ENCODE measurements at regions not wholly inside any gene's neighbourhood (a gene's known extent, or its start where the extent isn't known, plus 50 kb on each side); places are given as distances from the start of the nearest gene placed in this dataset.

DNA sequence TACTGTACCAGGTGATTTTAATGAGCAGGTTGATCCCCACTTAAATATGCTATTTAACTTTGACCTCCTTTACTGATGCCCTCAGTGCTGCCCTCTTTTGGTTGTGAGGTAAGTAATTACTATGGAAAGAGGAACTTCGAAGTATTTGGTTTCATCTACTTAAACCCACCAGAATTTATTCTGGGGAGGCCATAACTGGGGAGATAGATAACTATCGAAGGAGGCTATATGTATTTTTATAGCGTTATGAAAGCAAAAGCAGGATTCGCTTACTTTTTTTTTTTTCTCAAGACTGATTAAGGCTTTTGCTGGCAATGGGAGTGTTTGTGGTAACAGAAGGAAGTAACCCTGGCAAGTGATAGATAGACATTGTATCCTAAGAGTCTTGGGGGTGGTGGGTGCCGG, 168.9 kb upstream of the CENPW start:
- Histone ChIP-seq H2BK120ac (ENCODE audit: low read depth, low read length) (no peak overlapping the region), H4K5ac (ENCODE audit: low read length) (no peak overlapping the region), H3K27ac (ENCODE audit: low read depth, low read length) (no peak overlapping the region), H3K23ac (ENCODE audit: low read length) (no peak overlapping the region), H2BK15ac (replicated peaks; ENCODE audit: low read depth) (no peak overlapping the region), H3K9ac (ENCODE audit: low read length) (no peak overlapping the region), H4K8ac (ENCODE audit: low read depth, low read length) (no peak overlapping the region), H3K18ac (ENCODE audit: low read length) (no peak overlapping the region), H3K79me2 (ENCODE audit: control insufficient read depth, insufficient read depth, low read length) (no peaks in the 10 kb centered on the region), H2BK5ac (ENCODE audit: low read length) (no peak overlapping the region), H2AK5ac (ENCODE audit: low read length) (no peak overlapping the region), H3K4me1 (ENCODE audit: control insufficient read depth, low read depth, low read length) (no peaks in the 10 kb centered on the region), H3K4me2 (ENCODE audit: low read length) (no peak overlapping the region), H3K4ac (ENCODE audit: low read depth, low read length) (no peak overlapping the region), H3K36me3 (ENCODE audit: control insufficient read depth, insufficient read depth, low read length) (no peaks in the 10 kb centered on the region), H3K4me3 (ENCODE audit: low read length) (no peak overlapping the region), H3K27me3 (ENCODE audit: insufficient read depth, low read length, poor library complexity) (no peaks in the 10 kb centered on the region), H3K56ac (ENCODE audit: low read length) (no peak overlapping the region), H3K79me1 (ENCODE audit: low read length) (no peaks in the 10 kb centered on the region)
- DNase-seq, result peak; percentile 62
- WGBS (ENCODE audit: extremely low coverage, insufficient coverage, low lambda C conversion rate), result no CpG with 5 or more reads among the region's 5 CpGs

- Histone ChIP-seq H4K8ac (ENCODE audit: low read depth, low read length) (no peak overlapping the region), H3K9ac (ENCODE audit: low read length) (no peak overlapping the region), H2BK15ac (replicated peaks; ENCODE audit: low read depth) (no peak overlapping the region), H3K56ac (ENCODE audit: low read length) (no peak overlapping the region), H3K4me2 (ENCODE audit: low read length) (no peak overlapping the region), H3K79me2 (ENCODE audit: control insufficient read depth, insufficient read depth, low read length) (no peaks in the 10 kb centered on the region), H3K4me1 (ENCODE audit: control insufficient read depth, low read depth, low read length) (no peaks in the 10 kb centered on the region), H2AK5ac (ENCODE audit: low read length) (no peak overlapping the region), H3K27me3 (ENCODE audit: insufficient read depth, low read length, poor library complexity) (no peaks in the 10 kb centered on the region), H3K36me3 (ENCODE audit: control insufficient read depth, insufficient read depth, low read length) (no peaks in the 10 kb centered on the region), H2BK120ac (ENCODE audit: low read depth, low read length) (no peak overlapping the region), H4K5ac (ENCODE audit: low read length) (no peak overlapping the region), H3K18ac (ENCODE audit: low read length) (no peak overlapping the region), H3K4ac (ENCODE audit: low read depth, low read length) (no peak overlapping the region), H3K79me1 (ENCODE audit: low read length) (no peaks in the 10 kb centered on the region), H3K23ac (ENCODE audit: low read length) (no peak overlapping the region), H2BK5ac (ENCODE audit: low read length) (no peak overlapping the region), H3K4me3 (ENCODE audit: low read length) (no peak overlapping the region), H3K27ac (ENCODE audit: low read depth, low read length) (no peak overlapping the region)
- WGBS (ENCODE audit: extremely low coverage, insufficient coverage, low lambda C conversion rate), result no CpG with 5 or more reads among the region's 2 CpGs
- no peak for DNase-seq
Observed at GRCh38 chr6:126172131-126172530, 167.8 kb upstream of the CENPW start.

GRCh38 chr6:126173265-126173664, 166.7 kb upstream of the CENPW start:
- Histone ChIP-seq H4K8ac (ENCODE audit: low read depth, low read length) (no peak overlapping the region), H2AK5ac (ENCODE audit: low read length) (no peak overlapping the region), H3K56ac (ENCODE audit: low read length) (no peak overlapping the region), H3K27ac (ENCODE audit: low read depth, low read length) (no peak overlapping the region), H3K9ac (ENCODE audit: low read length) (no peak overlapping the region), H2BK5ac (ENCODE audit: low read length) (no peak overlapping the region), H3K23ac (ENCODE audit: low read length) (no peak overlapping the region), H3K4me3 (ENCODE audit: low read length) (no peak overlapping the region), H2BK15ac (replicated peaks; ENCODE audit: low read depth) (no peak overlapping the region), H4K5ac (ENCODE audit: low read length) (no peak overlapping the region), H3K36me3 (ENCODE audit: control insufficient read depth, insufficient read depth, low read length) (no peaks in the 10 kb centered on the region), H3K79me1 (ENCODE audit: low read length) (no peaks in the 10 kb centered on the region), H3K4me2 (ENCODE audit: low read length) (no peak overlapping the region), H2BK120ac (ENCODE audit: low read depth, low read length) (no peak overlapping the region), H3K4ac (ENCODE audit: low read depth, low read length) (no peak overlapping the region), H3K79me2 (ENCODE audit: control insufficient read depth, insufficient read depth, low read length) (no peaks in the 10 kb centered on the region), H3K27me3 (ENCODE audit: insufficient read depth, low read length, poor library complexity) (no peaks in the 10 kb centered on the region), H3K18ac (ENCODE audit: low read length) (no peak overlapping the region), H3K4me1 (ENCODE audit: control insufficient read depth, low read depth, low read length) (no peaks in the 10 kb centered on the region)
- DNase-seq, result no peak
- WGBS (ENCODE audit: extremely low coverage, insufficient coverage, low lambda C conversion rate), result no CpG with 5 or more reads among the region's 4 CpGs

DNA sequence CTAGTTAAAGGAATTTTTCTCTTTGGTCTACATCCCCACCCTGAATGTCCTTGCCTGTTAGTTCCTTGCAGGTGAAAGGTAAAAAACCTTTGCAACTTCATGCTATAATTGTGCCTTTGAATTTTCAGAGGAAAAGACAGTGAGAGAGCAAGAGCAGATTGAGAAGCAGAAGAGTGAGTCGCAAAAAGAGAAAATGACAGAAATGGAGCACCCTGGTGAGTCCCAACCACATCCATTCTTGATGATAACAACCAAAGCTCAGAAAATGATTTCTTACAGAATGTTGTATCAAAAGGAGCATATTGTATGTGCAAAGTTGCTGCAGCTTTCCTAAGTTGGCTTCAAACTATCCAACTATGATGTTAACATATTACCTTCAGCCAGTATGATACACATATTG, 165.2 kb upstream of the CENPW start:
- no peak overlapping the region for H3K23ac ChIP-seq (ENCODE audit: low read length)
- no peak overlapping the region for H3K4me2 ChIP-seq (ENCODE audit: low read length)
- no peak overlapping the region for H3K4ac ChIP-seq (ENCODE audit: low read depth, low read length)
- no peak overlapping the region for H4K8ac ChIP-seq (ENCODE audit: low read depth, low read length)
- H3K27ac ChIP-seq (ENCODE audit: low read depth, low read length), result no peak overlapping the region
- no peak overlapping the region for H2BK15ac ChIP-seq (replicated peaks; ENCODE audit: low read depth)
- no peaks in the 10 kb centered on the region for H3K36me3 ChIP-seq (ENCODE audit: control insufficient read depth, insufficient read depth, low read length)
- no peaks in the 10 kb centered on the region for H3K27me3 ChIP-seq (ENCODE audit: insufficient read depth, low read length, poor library complexity)
- H3K79me2 ChIP-seq (ENCODE audit: control insufficient read depth, insufficient read depth, low read length), result no peaks in the 10 kb centered on the region
- no peak overlapping the region for H2BK5ac ChIP-seq (ENCODE audit: low read length)
- H3K4me1 ChIP-seq (ENCODE audit: control insufficient read depth, low read depth, low read length), result no peaks in the 10 kb centered on the region
- WGBS (ENCODE audit: extremely low coverage, insufficient coverage, low lambda C conversion rate), result no CpG with 5 or more reads among the region's 1 CpG
- H2AK5ac ChIP-seq (ENCODE audit: low read length), result no peak overlapping the region
- H3K4me3 ChIP-seq (ENCODE audit: low read length), result no peak overlapping the region
- H3K56ac ChIP-seq (ENCODE audit: low read length), result no peak overlapping the region
- DNase-seq, result no peak
- H3K79me1 ChIP-seq (ENCODE audit: low read length), result no peaks in the 10 kb centered on the region
- no peak overlapping the region for H2BK120ac ChIP-seq (ENCODE audit: low read depth, low read length)
- H3K18ac ChIP-seq (ENCODE audit: low read length), result no peak overlapping the region
- H3K9ac ChIP-seq (ENCODE audit: low read length), result no peak overlapping the region
- no peak overlapping the region for H4K5ac ChIP-seq (ENCODE audit: low read length)

- Histone ChIP-seq H3K79me1 (ENCODE audit: low read length) (no peaks in the 10 kb centered on the region), H2BK120ac (ENCODE audit: low read depth, low read length) (no peak overlapping the region), H2BK5ac (ENCODE audit: low read length) (no peak overlapping the region), H3K23ac (ENCODE audit: low read length) (no peak overlapping the region), H3K56ac (ENCODE audit: low read length) (no peak overlapping the region), H4K8ac (ENCODE audit: low read depth, low read length) (no peak overlapping the region), H3K4me1 (ENCODE audit: control insufficient read depth, low read depth, low read length) (no peaks in the 10 kb centered on the region), H4K5ac (ENCODE audit: low read length) (no peak overlapping the region), H2AK5ac (ENCODE audit: low read length) (no peak overlapping the region), H3K4me3 (ENCODE audit: low read length) (no peak overlapping the region), H3K9ac (ENCODE audit: low read length) (no peak overlapping the region), H2BK15ac (replicated peaks; ENCODE audit: low read depth) (no peak overlapping the region), H3K27ac (ENCODE audit: low read depth, low read length) (no peak overlapping the region), H3K18ac (ENCODE audit: low read length) (no peak overlapping the region), H3K79me2 (ENCODE audit: control insufficient read depth, insufficient read depth, low read length) (no peaks in the 10 kb centered on the region), H3K4me2 (ENCODE audit: low read length) (no peak overlapping the region), H3K27me3 (ENCODE audit: insufficient read depth, low read length, poor library complexity) (no peaks in the 10 kb centered on the region), H3K36me3 (ENCODE audit: control insufficient read depth, insufficient read depth, low read length) (no peaks in the 10 kb centered on the region), H3K4ac (ENCODE audit: low read depth, low read length) (no peak overlapping the region)
- DNase-seq, result no peak
- WGBS (ENCODE audit: extremely low coverage, insufficient coverage, low lambda C conversion rate), result no CpG with 5 or more reads among the region's 1 CpG
Observed at GRCh38 chr6:126175251-126175650, 164.7 kb upstream of the CENPW start.

DNA sequence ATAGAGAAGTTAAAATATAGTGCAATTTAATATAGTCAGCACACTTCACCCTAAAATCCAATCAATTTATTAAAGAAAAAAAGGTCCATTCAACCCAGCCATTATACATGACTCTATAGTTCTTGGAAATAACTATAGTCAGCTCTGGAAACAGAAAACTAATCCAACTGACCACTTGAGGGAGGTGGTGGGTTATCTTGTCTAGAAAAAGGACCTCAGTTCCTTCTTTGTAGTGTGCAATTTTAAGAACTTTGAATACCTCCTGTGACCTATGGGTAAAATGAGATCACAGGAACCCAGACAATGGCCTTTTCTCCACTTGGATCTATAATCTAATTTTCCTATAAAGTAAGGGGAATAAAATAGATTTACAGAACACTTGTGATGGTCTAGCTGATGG, 163.6 kb upstream of the CENPW start:
- H3K79me2 ChIP-seq (ENCODE audit: control insufficient read depth, insufficient read depth, low read length), result no peaks in the 10 kb centered on the region
- H3K4me2 ChIP-seq (ENCODE audit: low read length), result no peak overlapping the region
- no peaks in the 10 kb centered on the region for H3K4me1 ChIP-seq (ENCODE audit: control insufficient read depth, low read depth, low read length)
- no peak overlapping the region for H3K4me3 ChIP-seq (ENCODE audit: low read length)
- peak; percentile 31 for DNase-seq
- no peak overlapping the region for H2BK5ac ChIP-seq (ENCODE audit: low read length)
- no peak overlapping the region for H3K56ac ChIP-seq (ENCODE audit: low read length)
- H3K18ac ChIP-seq (ENCODE audit: low read length), result no peak overlapping the region
- no peak overlapping the region for H3K4ac ChIP-seq (ENCODE audit: low read depth, low read length)
- no peak overlapping the region for H4K8ac ChIP-seq (ENCODE audit: low read depth, low read length)
- H3K9ac ChIP-seq (ENCODE audit: low read length), result no peak overlapping the region
- no peak overlapping the region for H3K23ac ChIP-seq (ENCODE audit: low read length)
- no peak overlapping the region for H2AK5ac ChIP-seq (ENCODE audit: low read length)
- no peak overlapping the region for H4K5ac ChIP-seq (ENCODE audit: low read length)
- H3K79me1 ChIP-seq (ENCODE audit: low read length), result no peaks in the 10 kb centered on the region
- no peak overlapping the region for H2BK15ac ChIP-seq (replicated peaks; ENCODE audit: low read depth)
- H3K36me3 ChIP-seq (ENCODE audit: control insufficient read depth, insufficient read depth, low read length), result no peaks in the 10 kb centered on the region
- H3K27me3 ChIP-seq (ENCODE audit: insufficient read depth, low read length, poor library complexity), result no peaks in the 10 kb centered on the region
- H3K27ac ChIP-seq (ENCODE audit: low read depth, low read length), result no peak overlapping the region
- no peak overlapping the region for H2BK120ac ChIP-seq (ENCODE audit: low read depth, low read length)

Data from mesendoderm (in vitro differentiated cells).